Peyer's patch (tissue), 4 donors: ENCODE measurements at regions not wholly inside any gene's neighbourhood (a gene's known extent, or its start where the extent isn't known, plus 50 kb on each side); places are given as distances from the start of the nearest gene placed in this dataset.

Source experiments
- DNase-seq, 3 donors: peaks; one replicate each; pipeline ENCODE4 v3.0.0-alpha.2; 2017 to 2019
- H3K27ac ChIP-seq, 4 donors: fragments of 200-600 bp; sonication (generic); one replicate each; pipeline ENCODE4 v1.5.1; 2016 to 2019
- H3K27me3 ChIP-seq, 2 donors: fragments of 200-600 bp; sonication (generic); one replicate each; pipeline ENCODE4 v1.5.1; 2019
- H3K36me3 ChIP-seq, 3 donors: fragments of 200-600 bp; sonication (generic); one replicate each; pipeline ENCODE4 v1.5.1; 2016 to 2019
- H3K4me1 ChIP-seq, 4 donors: fragments of 200-600 bp; sonication (generic); one replicate each; pipeline ENCODE4 v1.5.1; 2016 to 2019
- H3K4me3 ChIP-seq, 4 donors: fragments of 200-600 bp; sonication (generic); 1 replicate in 3 of 4; 2 replicates in 1 of 4; pipeline ENCODE4 v1.5.1; 2016 to 2019; ENCODE audit warnings: mild to moderate bottlenecking in 1 of 4
- H3K9me3 ChIP-seq, 4 donors: fragments of 200-600 bp; sonication (generic); one replicate each; pipeline ENCODE4 v1.5.1; 2016 to 2019; ENCODE audit warnings: mild to moderate bottlenecking in 1 of 4
- POLR2A ChIP-seq, 2 donors: fragments of 450-650 bp; IDR thresholded peaks; one replicate each; pipeline ENCODE4 v1.5.1; 2017; ENCODE audit warnings: antibody characterized with exemption in 2 of 2, mild to moderate bottlenecking in 2 of 2, moderate library complexity in 2 of 2
- TF ChIP-seq, protein P1 (sequence below), 6 experiments: fragments of 450-650 bp in 4 of 6; fragments of 200-600 bp in 2 of 6; sonication (generic) in 1 of 6; IDR thresholded peaks; one replicate each; pipeline ENCODE4 v1.5.1; 2017 to 2019; ENCODE audit warnings: antibody characterized with exemption in 6 of 6, mild to moderate bottlenecking in 3 of 6, moderate library complexity in 1 of 6

GRCh38 chr1:55938376-55938850 lies 641.0 kb downstream of the PLPP3 start:
- TF ChIP-seq POLR2A (IDR thresholded peaks at IDR 0.05), result no peak
- TF ChIP-seq, protein P1, sequence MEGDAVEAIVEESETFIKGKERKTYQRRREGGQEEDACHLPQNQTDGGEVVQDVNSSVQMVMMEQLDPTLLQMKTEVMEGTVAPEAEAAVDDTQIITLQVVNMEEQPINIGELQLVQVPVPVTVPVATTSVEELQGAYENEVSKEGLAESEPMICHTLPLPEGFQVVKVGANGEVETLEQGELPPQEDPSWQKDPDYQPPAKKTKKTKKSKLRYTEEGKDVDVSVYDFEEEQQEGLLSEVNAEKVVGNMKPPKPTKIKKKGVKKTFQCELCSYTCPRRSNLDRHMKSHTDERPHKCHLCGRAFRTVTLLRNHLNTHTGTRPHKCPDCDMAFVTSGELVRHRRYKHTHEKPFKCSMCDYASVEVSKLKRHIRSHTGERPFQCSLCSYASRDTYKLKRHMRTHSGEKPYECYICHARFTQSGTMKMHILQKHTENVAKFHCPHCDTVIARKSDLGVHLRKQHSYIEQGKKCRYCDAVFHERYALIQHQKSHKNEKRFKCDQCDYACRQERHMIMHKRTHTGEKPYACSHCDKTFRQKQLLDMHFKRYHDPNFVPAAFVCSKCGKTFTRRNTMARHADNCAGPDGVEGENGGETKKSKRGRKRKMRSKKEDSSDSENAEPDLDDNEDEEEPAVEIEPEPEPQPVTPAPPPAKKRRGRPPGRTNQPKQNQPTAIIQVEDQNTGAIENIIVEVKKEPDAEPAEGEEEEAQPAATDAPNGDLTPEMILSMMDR (IDR thresholded peaks at IDR 0.05), result no peak
- H3K27ac ChIP-seq, result no peak overlapping the region
- no peak overlapping the region for H3K4me3 ChIP-seq

DNA sequence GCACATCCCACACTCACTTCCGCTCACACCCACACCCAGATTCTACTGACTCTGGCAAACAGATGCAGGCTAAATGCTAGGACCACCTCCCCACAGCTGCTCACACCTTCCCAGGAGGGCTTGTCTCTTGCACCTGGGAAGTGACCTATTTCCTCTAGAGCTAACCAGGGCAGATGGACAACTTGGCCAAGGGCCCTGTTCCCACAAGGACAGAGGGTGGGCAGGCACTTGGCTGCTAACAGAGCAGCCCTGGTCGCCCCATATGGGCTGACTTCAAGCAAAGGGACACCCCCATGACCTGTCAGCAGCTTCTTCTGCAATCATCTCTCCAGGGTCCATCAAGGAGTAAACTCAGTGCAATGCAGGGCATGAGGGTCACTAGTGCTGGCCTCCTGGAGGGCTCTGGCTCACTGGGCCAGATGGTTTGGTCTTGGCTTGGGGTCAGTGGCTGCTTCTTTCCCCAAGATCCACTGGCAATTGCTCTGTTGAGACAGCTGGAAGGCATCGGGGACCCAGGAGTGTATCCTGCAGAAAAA lies 641.5 kb downstream of the PLPP3 start:
- Histone ChIP-seq H3K27ac (no peak overlapping the region), H3K4me1 (no peaks in the 10 kb centered on the region), H3K27me3 (no peaks in the 10 kb centered on the region), H3K9me3 (no peaks in the 10 kb centered on the region), H3K4me3 (no peak overlapping the region), H3K36me3 (no peaks in the 10 kb centered on the region)
- TF ChIP-seq, protein P1 (IDR thresholded peaks at IDR 0.05), result no peak
- TF ChIP-seq POLR2A (IDR thresholded peaks at IDR 0.05), result no peak
- no peak for DNase-seq

More at GRCh38 chr1:55938376-55938850, 641.0 kb downstream of the PLPP3 start:
- H3K4me1 ChIP-seq, result no peaks in the 10 kb centered on the region
- no peaks in the 10 kb centered on the region for H3K36me3 ChIP-seq
- DNase-seq, result no peak
- no peaks in the 10 kb centered on the region for H3K9me3 ChIP-seq
- H3K27me3 ChIP-seq, result no peaks in the 10 kb centered on the region

DNA sequence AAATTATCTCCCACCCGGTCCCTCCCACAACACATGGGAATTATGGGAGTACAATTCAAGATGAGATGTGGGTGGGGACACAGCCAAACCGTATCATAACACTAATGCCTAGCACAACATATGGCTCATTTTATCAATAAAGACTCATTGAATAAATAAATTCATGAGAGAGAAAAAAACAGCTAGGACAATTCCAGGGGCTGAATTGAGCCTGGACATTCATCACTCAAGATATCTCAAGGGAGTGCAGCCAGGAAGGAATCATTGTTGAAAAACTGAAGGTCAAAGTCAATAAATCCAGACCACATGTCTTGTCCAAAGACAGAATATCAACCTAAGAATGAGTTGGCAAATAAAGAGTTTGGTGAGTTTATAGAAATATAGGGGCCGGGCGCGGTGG lies 644.1 kb downstream of the PLPP3 start:
- H3K27me3 ChIP-seq, result no peaks in the 10 kb centered on the region
- H3K9me3 ChIP-seq, result no peaks in the 10 kb centered on the region
- no peak overlapping the region for H3K27ac ChIP-seq
- H3K36me3 ChIP-seq, result no peaks in the 10 kb centered on the region
- TF ChIP-seq, protein P1 (IDR thresholded peaks at IDR 0.05), result no peak
- no peak for TF ChIP-seq POLR2A (IDR thresholded peaks at IDR 0.05)
- no peak for DNase-seq
- H3K4me3 ChIP-seq, result no peak overlapping the region
- no peaks in the 10 kb centered on the region for H3K4me1 ChIP-seq

- Histone ChIP-seq H3K4me1 (no peaks in the 10 kb centered on the region), H3K27ac (no peak overlapping the region), H3K9me3 (no peaks in the 10 kb centered on the region), H3K36me3 (no peaks in the 10 kb centered on the region), H3K27me3 (no peaks in the 10 kb centered on the region), H3K4me3 (no peak overlapping the region)
- DNase-seq, result no peak
- TF ChIP-seq, protein P1 (IDR thresholded peaks at IDR 0.05), result no peak
- no peak for TF ChIP-seq POLR2A (IDR thresholded peaks at IDR 0.05)
These were observed 647.0 kb downstream of the PLPP3 start for GRCh38 chr1:55932402-55932801.

DNA sequence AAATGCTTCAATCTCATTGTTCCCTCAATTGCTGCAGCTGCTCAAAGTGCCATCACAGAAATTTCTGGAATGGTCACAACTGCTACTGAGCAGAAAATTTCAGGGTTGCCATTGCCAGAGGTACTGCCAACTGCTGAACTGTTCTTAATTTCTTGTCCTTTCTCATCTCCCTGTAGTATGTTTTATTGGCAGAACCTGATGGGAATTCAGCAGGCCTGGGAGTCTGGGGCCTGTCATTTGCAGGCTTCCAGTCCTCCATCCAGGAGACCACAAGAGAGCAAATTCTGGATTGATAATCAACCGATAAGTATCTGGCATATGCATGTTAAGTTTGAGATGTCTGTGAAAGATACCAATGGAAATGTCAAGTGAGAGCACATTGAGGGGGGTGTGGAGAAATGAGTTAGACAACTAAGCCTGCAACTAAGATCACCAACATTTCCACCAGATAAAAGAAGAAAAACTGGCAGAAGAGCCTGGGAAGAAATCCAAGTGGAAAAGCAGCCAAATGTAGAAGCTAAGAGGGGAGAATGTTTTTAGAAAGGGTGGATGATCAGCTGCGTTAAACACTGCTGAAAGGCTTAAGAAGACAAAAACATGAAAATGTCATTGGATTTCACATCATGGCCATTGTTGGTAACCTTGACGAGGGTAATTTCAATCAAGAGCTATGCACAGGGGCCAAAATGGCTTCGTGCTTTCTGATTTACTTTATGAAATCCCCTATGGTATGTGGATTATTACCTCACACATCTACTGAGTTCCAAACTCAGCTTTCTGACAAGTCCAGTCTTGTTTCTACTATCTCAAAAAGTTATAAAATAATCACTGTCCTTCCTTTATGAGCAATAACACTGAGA lies 648.1 kb downstream of the PLPP3 start:
- H3K27ac ChIP-seq, result no peak overlapping the region
- no peaks in the 10 kb centered on the region for H3K36me3 ChIP-seq
- no peaks in the 10 kb centered on the region for H3K9me3 ChIP-seq
- TF ChIP-seq POLR2A (IDR thresholded peaks at IDR 0.05), result no peak
- TF ChIP-seq, protein P1 (IDR thresholded peaks at IDR 0.05), result no peak
- no peaks in the 10 kb centered on the region for H3K4me1 ChIP-seq
- DNase-seq, result no peak
- no peaks in the 10 kb centered on the region for H3K27me3 ChIP-seq
- H3K4me3 ChIP-seq, result no peak overlapping the region
